ENCODE measurements at regions not wholly inside any gene's neighbourhood (a gene's known extent, or its start where the extent isn't known, plus 50 kb on each side); places are given as distances from the start of the nearest gene placed in this dataset.

- H3F3A ChIP-seq (ENCODE audit: insufficient read depth, low read length) = 0 out of 2 replicates have a peak, but pooled peaks cover 2% of the 10 kb centered on the region
- H3K27me3 ChIP-seq (replicated peaks; ENCODE audit: insufficient read depth, low read length) = no peaks in the 10 kb centered on the region
- H3K79me2 ChIP-seq (ENCODE audit: low read length) = no peaks in the 10 kb centered on the region
- H3K36me3 ChIP-seq (replicated peaks; ENCODE audit: insufficient read depth, low read length) = no peaks in the 10 kb centered on the region
- H3K27ac ChIP-seq (ENCODE audit: low read length) = no peak overlapping the region
- H3K9me2 ChIP-seq (replicated peaks; ENCODE audit: insufficient read depth, low read length) = no peaks in the 10 kb centered on the region
- no peaks in the 10 kb centered on the region for H4K20me1 ChIP-seq (ENCODE audit: insufficient read depth, low read length)
- no peak overlapping the region for H2AFZ ChIP-seq (ENCODE audit: low read length)
- H3K4me2 ChIP-seq (ENCODE audit: low read depth, low read length) = no peak overlapping the region
- no peaks in the 10 kb centered on the region for H3K9me3 ChIP-seq (replicated peaks; ENCODE audit: insufficient read depth, low read length)
- no peak overlapping the region for H3K9ac ChIP-seq (ENCODE audit: low read length)
- peaks cover 6% of the 10 kb centered on the region for H3K4me1 ChIP-seq (ENCODE audit: low read length)
- H3K4me3 ChIP-seq (ENCODE audit: low read length) = no peak overlapping the region
- TF ChIP-seq EZH2phosphoT487 (IDR thresholded peaks at IDR 0.05; ENCODE audit: low read length) (no peak), EZH2 (optimal IDR thresholded peaks at IDR 0.05; ENCODE audit: low read depth, low read length) (no peak), CTCF (IDR thresholded peaks at IDR 0.05; ENCODE audit: low read length) (no peak)
- no peak for DNase-seq
Observed at GRCh38 chr3:180829409-180830405, 82.8 kb upstream of the FXR1 start.

GRCh38 chr3:180835501-180835900 is 77.0 kb upstream of the FXR1 start:
- no peaks in the 10 kb centered on the region for H4K20me1 ChIP-seq (ENCODE audit: insufficient read depth, low read length)
- no peak overlapping the region; the same call in 1 of the 2 replicates for H3K4me2 ChIP-seq (ENCODE audit: low read depth, low read length)
- H3K27ac ChIP-seq (ENCODE audit: low read length) = no peak overlapping the region
- no peaks in the 10 kb centered on the region for H3K27me3 ChIP-seq (replicated peaks; ENCODE audit: insufficient read depth, low read length)
- no peak overlapping the region for H2AFZ ChIP-seq (ENCODE audit: low read length)
- no peak overlapping the region for H3K4me3 ChIP-seq (ENCODE audit: low read length)
- peaks cover 33% of the 10 kb centered on the region for H3K4me1 ChIP-seq (ENCODE audit: low read length)
- H3K79me2 ChIP-seq (ENCODE audit: low read length) = no peaks in the 10 kb centered on the region
- H3K9ac ChIP-seq (ENCODE audit: low read length) = no peak overlapping the region
- no peaks in the 10 kb centered on the region for H3K9me3 ChIP-seq (replicated peaks; ENCODE audit: insufficient read depth, low read length)
- DNase-seq = no peak
- TF ChIP-seq EZH2phosphoT487 (IDR thresholded peaks at IDR 0.05; ENCODE audit: low read length) (no peak), CTCF (IDR thresholded peaks at IDR 0.05; ENCODE audit: low read length) (no peak), EZH2 (optimal IDR thresholded peaks at IDR 0.05; ENCODE audit: low read depth, low read length) (no peak)
- H3K9me2 ChIP-seq (replicated peaks; ENCODE audit: insufficient read depth, low read length) = no peaks in the 10 kb centered on the region
- no peaks in the 10 kb centered on the region for H3K36me3 ChIP-seq (replicated peaks; ENCODE audit: insufficient read depth, low read length)
- H3F3A ChIP-seq (ENCODE audit: insufficient read depth, low read length) = 0 out of 2 replicates have a peak, but pooled peaks cover 16% of the 10 kb centered on the region

DNA sequence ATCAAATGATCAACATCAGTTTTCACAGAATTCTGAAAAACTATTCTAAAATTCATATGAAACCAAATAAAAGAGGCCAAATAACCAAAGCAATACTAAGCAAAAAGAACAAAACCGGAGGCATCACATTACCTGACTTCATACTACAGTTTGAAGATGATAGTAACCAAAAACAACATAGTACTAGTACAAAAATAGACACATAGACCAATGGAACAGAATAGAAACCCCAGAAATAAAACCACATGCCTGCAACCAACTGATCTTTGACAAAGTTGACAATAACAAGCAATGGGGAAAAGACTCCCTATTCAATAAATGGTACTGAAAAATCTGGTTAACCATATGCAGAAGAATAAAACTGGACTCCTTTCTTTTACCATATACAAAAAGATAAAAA is 75.7 kb upstream of the FXR1 start:
- peak overlapping the region; percentile 70 for H3K27ac ChIP-seq (ENCODE audit: low read length)
- 0 out of 2 replicates have a peak, but pooled peaks cover 16% of the 10 kb centered on the region for H3F3A ChIP-seq (ENCODE audit: insufficient read depth, low read length)
- no peak overlapping the region; the same call in 1 of the 2 replicates for H3K9ac ChIP-seq (ENCODE audit: low read length)
- no peaks in the 10 kb centered on the region for H3K36me3 ChIP-seq (replicated peaks; ENCODE audit: insufficient read depth, low read length)
- no peak overlapping the region for H3K4me3 ChIP-seq (ENCODE audit: low read length)
- no peaks in the 10 kb centered on the region for H3K79me2 ChIP-seq (ENCODE audit: low read length)
- no peak overlapping the region for H2AFZ ChIP-seq (ENCODE audit: low read length)
- DNase-seq = peak; percentile 70
- no peaks in the 10 kb centered on the region for H3K27me3 ChIP-seq (replicated peaks; ENCODE audit: insufficient read depth, low read length)
- H3K9me3 ChIP-seq (replicated peaks; ENCODE audit: insufficient read depth, low read length) = no peaks in the 10 kb centered on the region
- H4K20me1 ChIP-seq (ENCODE audit: insufficient read depth, low read length) = no peaks in the 10 kb centered on the region
- H3K9me2 ChIP-seq (replicated peaks; ENCODE audit: insufficient read depth, low read length) = no peaks in the 10 kb centered on the region
- H3K4me2 ChIP-seq (ENCODE audit: low read depth, low read length) = peak overlapping the region; percentile 52; the same call in 1 of the 2 replicates
- H3K4me1 ChIP-seq (ENCODE audit: low read length) = peaks cover 33% of the 10 kb centered on the region
- TF ChIP-seq EZH2phosphoT487 (IDR thresholded peaks at IDR 0.05; ENCODE audit: low read length) = no peak
- no peak for TF ChIP-seq EZH2 (optimal IDR thresholded peaks at IDR 0.05; ENCODE audit: low read depth, low read length)
- no peak for TF ChIP-seq CTCF (IDR thresholded peaks at IDR 0.05; ENCODE audit: low read length)
